SU-DHL-6 (cell line): ENCODE measurements at regions not wholly inside any gene's neighbourhood (a gene's known extent, or its start where the extent isn't known, plus 50 kb on each side); places are given as distances from the start of the nearest gene placed in this dataset.

ENCODE experiments used
- CTCF ChIP-seq: fragments of 200-600 bp; sonication (generic); IDR thresholded peaks from one replicate; pipeline ENCODE4 v1.5.1; 2017; ENCODE audit warnings: antibody characterized with exemption, mild to moderate bottlenecking, low read length, moderate library complexity; ENCODE audit not compliant: insufficient read depth, poor library complexity, severe bottlenecking
- EZH2phosphoT487 ChIP-seq: fragments of 200-600 bp; sonication (generic), shearing (Covaris generic); conservative IDR thresholded peaks from 2 replicates; pipeline ENCODE4 v1.6.1; 2018; ENCODE audit warnings: mild to moderate bottlenecking, antibody characterized with exemption, low read length, moderate library complexity, mixed read lengths

GRCh38 chr20:48333707-48334106 is 494.1 kb downstream of the PREX1 start:
- no peak for TF ChIP-seq CTCF
- no peak for TF ChIP-seq EZH2phosphoT487
